ENCODE measurements at regions not wholly inside any gene's neighbourhood (a gene's known extent, or its start where the extent isn't known, plus 50 kb on each side); places are given as distances from the start of the nearest gene placed in this dataset.

GRCh38 chr11:69396051-69396947, 85.2 kb upstream of the LINC01488 start:
- H3K4me1 ChIP-seq, result no peaks in the 10 kb centered on the region
- no peaks in the 10 kb centered on the region for H3K27me3 ChIP-seq (ENCODE audit: low read depth)
- DNase-seq (ENCODE audit: low spot score in 2 of 2), result no peak

GRCh38 chr11:69396948-69397307, 84.5 kb upstream of the LINC01488 start:
- Histone ChIP-seq H3K4me3 (no peak overlapping the region), H3K27me3 (ENCODE audit: low read depth) (no peaks in the 10 kb centered on the region), H3K9me3 (no peaks in the 10 kb centered on the region), H3K4me1 (no peaks in the 10 kb centered on the region), H3K36me3 (replicated peaks) (no peaks in the 10 kb centered on the region)
- DNase-seq (ENCODE audit: low spot score in 2 of 2), result no peak
- in situ Hi-C loops (cut with MboI; ENCODE audit: low sequenced_read_pairs), result no loop called here

More at GRCh38 chr11:69396051-69396947, 85.2 kb upstream of the LINC01488 start:
- Histone ChIP-seq H3K9me3 (no peaks in the 10 kb centered on the region), H3K36me3 (replicated peaks) (no peaks in the 10 kb centered on the region), H3K4me3 (no peak overlapping the region)
- in situ Hi-C loops (cut with MboI; ENCODE audit: low sequenced_read_pairs), result no loop called here

DNA sequence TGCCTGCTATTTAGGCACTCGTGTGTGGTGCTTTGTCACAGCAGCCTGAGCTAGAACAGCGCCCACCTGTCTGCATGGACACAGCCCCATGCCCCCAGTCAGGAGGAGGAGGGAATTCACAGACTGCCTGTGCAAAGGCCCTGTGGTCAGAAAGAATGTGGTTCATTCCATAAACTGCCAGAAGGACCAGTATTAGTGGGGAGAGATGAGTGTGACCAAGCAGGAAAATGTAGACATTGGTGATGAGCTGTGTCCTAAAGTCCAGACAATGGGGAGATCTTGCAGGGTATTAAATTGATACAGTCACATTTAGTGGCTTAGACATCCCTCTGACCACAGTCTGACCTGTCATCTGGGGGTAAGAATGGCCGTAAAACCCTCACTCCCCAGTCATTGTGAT, 83.7 kb upstream of the LINC01488 start:
- no peaks in the 10 kb centered on the region for H3K36me3 ChIP-seq (replicated peaks)
- H3K4me1 ChIP-seq, result no peaks in the 10 kb centered on the region
- no peaks in the 10 kb centered on the region for H3K27me3 ChIP-seq (ENCODE audit: low read depth)
- DNase-seq (ENCODE audit: low spot score in 2 of 2), result no peak
- no peaks in the 10 kb centered on the region for H3K9me3 ChIP-seq
- in situ Hi-C loops (cut with MboI; ENCODE audit: low sequenced_read_pairs), result no loop called here
- no peak overlapping the region for H3K4me3 ChIP-seq

- Histone ChIP-seq H3K4me1 (no peaks in the 10 kb centered on the region), H3K4me3 (no peak overlapping the region), H3K9me3 (no peaks in the 10 kb centered on the region), H3K27me3 (ENCODE audit: low read depth) (no peaks in the 10 kb centered on the region), H3K36me3 (replicated peaks) (no peaks in the 10 kb centered on the region)
- no peak for DNase-seq (ENCODE audit: low spot score in 2 of 2)
- in situ Hi-C loops (cut with MboI; ENCODE audit: low sequenced_read_pairs), result no loop called here
Measured at GRCh38 chr11:69398529-69399492, 82.7 kb upstream of the LINC01488 start.

DNA sequence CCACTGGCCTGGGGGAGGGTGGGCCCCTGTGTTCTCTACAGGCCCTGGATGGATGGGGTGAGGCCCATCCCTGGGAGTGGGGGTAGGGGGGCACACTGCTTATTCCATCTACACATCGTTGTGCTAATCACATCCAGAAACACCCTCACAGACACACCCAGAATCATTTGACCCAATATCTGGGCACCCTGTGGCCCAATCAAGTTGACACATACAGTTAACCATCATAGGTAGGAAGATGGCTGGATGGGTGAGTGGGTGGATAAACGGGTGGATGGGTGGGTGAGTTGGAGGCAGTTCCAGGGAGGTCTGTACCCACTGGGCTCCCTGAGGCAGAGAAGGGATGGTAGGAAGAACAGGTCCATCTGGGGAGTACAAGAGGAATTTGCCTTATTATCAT, 81.3 kb upstream of the LINC01488 start:
- Histone ChIP-seq H3K27me3 (ENCODE audit: low read depth) (no peaks in the 10 kb centered on the region), H3K4me3 (no peak overlapping the region), H3K36me3 (replicated peaks) (no peaks in the 10 kb centered on the region), H3K9me3 (no peaks in the 10 kb centered on the region), H3K4me1 (no peaks in the 10 kb centered on the region)
- DNase-seq (ENCODE audit: low spot score in 2 of 2), result no peak
- in situ Hi-C loops (cut with MboI; ENCODE audit: low sequenced_read_pairs), result no loop called here

- Histone ChIP-seq H3K36me3 (replicated peaks) (no peaks in the 10 kb centered on the region), H3K4me3 (no peak overlapping the region), H3K27me3 (ENCODE audit: low read depth) (no peaks in the 10 kb centered on the region), H3K9me3 (no peaks in the 10 kb centered on the region), H3K4me1 (no peaks in the 10 kb centered on the region)
- in situ Hi-C loops (cut with MboI; ENCODE audit: low sequenced_read_pairs), result no loop called here
- DNase-seq (ENCODE audit: low spot score in 2 of 2), result no peak
Measured at GRCh38 chr11:69400771-69401590, 80.5 kb upstream of the LINC01488 start.

DNA sequence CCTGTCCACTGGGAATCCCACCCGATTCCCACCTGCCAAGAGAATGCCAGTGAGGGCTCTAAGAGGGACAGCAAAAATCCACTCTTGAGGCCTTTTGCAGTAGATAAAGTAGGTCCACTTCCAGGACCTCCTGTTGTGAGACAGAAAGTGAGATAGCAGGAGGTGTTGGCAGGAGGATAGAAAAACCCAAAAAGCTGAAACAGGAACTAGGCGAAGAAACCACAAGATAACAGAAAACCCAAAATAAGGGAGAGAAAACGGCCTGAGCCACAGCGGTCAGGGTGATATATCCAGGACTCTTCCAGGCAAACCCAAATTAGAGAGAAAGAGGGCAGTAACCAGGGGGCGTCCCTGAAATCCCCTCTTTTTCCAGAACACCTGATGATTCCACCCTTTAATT, 79.7 kb upstream of the LINC01488 start:
- H3K27me3 ChIP-seq (ENCODE audit: low read depth), result no peaks in the 10 kb centered on the region
- DNase-seq (ENCODE audit: low spot score in 2 of 2), result no peak
- no peaks in the 10 kb centered on the region for H3K36me3 ChIP-seq (replicated peaks)
- no peak overlapping the region for H3K4me3 ChIP-seq
- no peaks in the 10 kb centered on the region for H3K9me3 ChIP-seq
- in situ Hi-C loops (cut with MboI; ENCODE audit: low sequenced_read_pairs), result no loop called here
- H3K4me1 ChIP-seq, result no peaks in the 10 kb centered on the region

GRCh38 chr11:69402251-69402887, 79.1 kb upstream of the LINC01488 start:
- DNase-seq (ENCODE audit: low spot score in 2 of 2), result no peak
- Histone ChIP-seq H3K27me3 (ENCODE audit: low read depth) (no peaks in the 10 kb centered on the region), H3K36me3 (replicated peaks) (no peaks in the 10 kb centered on the region), H3K4me1 (no peaks in the 10 kb centered on the region), H3K9me3 (no peaks in the 10 kb centered on the region), H3K4me3 (no peak overlapping the region)
- in situ Hi-C loops (cut with MboI; ENCODE audit: low sequenced_read_pairs), result no loop called here

GRCh38 chr11:69403556-69404215, 77.8 kb upstream of the LINC01488 start:
- in situ Hi-C loops (cut with MboI; ENCODE audit: low sequenced_read_pairs), result no loop called here
- no peaks in the 10 kb centered on the region for H3K36me3 ChIP-seq (replicated peaks)
- no peak overlapping the region for H3K4me3 ChIP-seq
- no peaks in the 10 kb centered on the region for H3K4me1 ChIP-seq
- no peaks in the 10 kb centered on the region for H3K9me3 ChIP-seq
- no peaks in the 10 kb centered on the region for H3K27me3 ChIP-seq (ENCODE audit: low read depth)
- DNase-seq (ENCODE audit: low spot score in 2 of 2), result no peak

GRCh38 chr11:69406060-69406459, 75.4 kb upstream of the LINC01488 start:
- H3K4me3 ChIP-seq, result no peak overlapping the region
- no peaks in the 10 kb centered on the region for H3K9me3 ChIP-seq
- in situ Hi-C loops (cut with MboI; ENCODE audit: low sequenced_read_pairs), result no loop called here
- DNase-seq (ENCODE audit: low spot score in 2 of 2), result no peak
- H3K4me1 ChIP-seq, result no peaks in the 10 kb centered on the region
- H3K36me3 ChIP-seq (replicated peaks), result no peaks in the 10 kb centered on the region
- no peaks in the 10 kb centered on the region for H3K27me3 ChIP-seq (ENCODE audit: low read depth)

DNA sequence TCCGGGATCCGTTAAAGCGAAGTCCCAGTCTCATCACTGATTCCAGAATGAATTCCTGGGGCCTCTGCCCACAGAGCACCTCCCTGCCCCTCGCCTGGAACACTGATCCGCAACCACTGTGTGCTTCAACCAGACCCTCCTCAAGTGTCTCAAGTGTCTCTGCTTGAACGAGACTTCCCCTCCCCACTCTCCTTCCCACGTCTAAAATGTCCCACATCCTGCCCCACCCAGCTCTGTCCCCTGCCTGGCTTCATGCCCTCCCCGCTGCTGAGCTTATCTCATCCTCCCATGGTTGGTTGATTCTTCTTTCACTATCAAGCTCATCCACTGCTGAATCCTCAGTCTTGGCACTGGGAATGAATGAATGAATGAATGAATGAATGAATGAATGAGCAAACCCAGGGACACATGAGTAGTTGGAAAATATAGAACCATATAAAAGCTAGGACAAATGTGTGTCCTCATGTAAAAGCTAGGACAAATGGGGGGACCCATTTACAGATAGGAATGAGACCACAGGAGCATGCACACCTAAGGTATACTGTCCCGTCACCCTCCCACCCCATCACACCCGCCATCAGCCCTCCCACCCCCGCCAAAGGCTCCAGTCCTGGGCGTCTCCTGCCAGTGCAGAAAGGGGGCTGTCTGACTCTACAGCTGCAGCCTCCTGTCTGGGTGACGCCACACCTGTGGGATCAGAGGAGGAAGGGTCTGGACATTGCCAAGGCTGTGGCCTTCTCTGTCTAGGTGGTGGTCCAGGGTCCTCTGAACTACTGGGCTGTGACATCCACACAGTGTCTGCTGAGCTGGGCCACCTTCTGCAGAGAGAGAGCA, 71.4 kb upstream of the LINC01488 start:
- Histone ChIP-seq H3K36me3 (replicated peaks) (no peaks in the 10 kb centered on the region), H3K4me3 (no peak overlapping the region), H3K4me1 (no peaks in the 10 kb centered on the region), H3K27me3 (ENCODE audit: low read depth) (no peaks in the 10 kb centered on the region), H3K9me3 (no peaks in the 10 kb centered on the region)
- DNase-seq (ENCODE audit: low spot score in 2 of 2), result no peak
- in situ Hi-C loops (cut with MboI; ENCODE audit: low sequenced_read_pairs), result no loop called here

GRCh38 chr11:69411257-69411924, 70.1 kb upstream of the LINC01488 start:
- H3K4me1 ChIP-seq, result no peaks in the 10 kb centered on the region
- H3K27me3 ChIP-seq (ENCODE audit: low read depth), result no peaks in the 10 kb centered on the region
- H3K9me3 ChIP-seq, result no peaks in the 10 kb centered on the region
- DNase-seq (ENCODE audit: low spot score in 2 of 2), result no peak
- H3K36me3 ChIP-seq (replicated peaks), result no peaks in the 10 kb centered on the region
- in situ Hi-C loops (cut with MboI; ENCODE audit: low sequenced_read_pairs), result no loop called here
- H3K4me3 ChIP-seq, result no peak overlapping the region
